Panc1 (cell line): ENCODE measurements at regions not wholly inside any gene's neighbourhood (a gene's known extent, or its start where the extent isn't known, plus 50 kb on each side); places are given as distances from the start of the nearest gene placed in this dataset.

Experiments used
- ATAC-seq: fragments of 200-7000 bp; cut with Tn5 transposase; 2 replicates; pipeline ENCODE4 v1.9.1; 2020; ENCODE audit warnings: mild to moderate bottlenecking, moderate library complexity
- BruUV-seq: library from RNA; stranded (reverse); fragments of 400-500 nt; replicated peaks from 2 replicates; lab custom pipeline; 2021; lab: Mats Ljungman, UMichigan
- CTCF ChIA-PET: fragments of 300-600 bp; sonication (Branson Sonifier 250); formaldehyde crosslinking; loops from one replicate; lab custom pipeline; 2022; ENCODE audit warnings: antibody characterized with exemption; lab: Charles Lee
- POLR2A ChIA-PET: fragments of 300-600 bp; sonication (Branson Sonifier 250); formaldehyde crosslinking; loops from one replicate; lab custom pipeline; 2022; ENCODE audit warnings: antibody characterized with exemption; lab: Charles Lee
- DNase-seq: peaks from one replicate; pipeline ENCODE4 v3.0.0-alpha.2; 2010; ENCODE audit warnings: low read depth, low spot score
- H3K27ac ChIP-seq: 2 replicates; pipeline ENCODE4 v1.5.1; 2011; ENCODE audit warnings: mild to moderate bottlenecking, low read length, inconsistent platforms
- H3K27me3 ChIP-seq: fragments of 200-500 bp; sonication (Bioruptor generic); 2 replicates; pipeline ENCODE4 v1.6.0; 2014; ENCODE audit warnings: low read length, inconsistent platforms; ENCODE audit not compliant: control insufficient read depth, insufficient read depth
- H3K36me3 ChIP-seq: fragments of 200-500 bp; sonication (Bioruptor generic); 2 replicates; pipeline ENCODE4 v1.5.1; 2014; ENCODE audit warnings: inconsistent platforms, mild to moderate bottlenecking, low read length, moderate library complexity; ENCODE audit not compliant: control insufficient read depth, insufficient read depth
- H3K4me1 ChIP-seq: 2 replicates; pipeline ENCODE4 v1.5.1; 2011; ENCODE audit warnings: inconsistent platforms, mild to moderate bottlenecking, low read length, moderate library complexity; ENCODE audit not compliant: control insufficient read depth, insufficient read depth
- H3K4me3 ChIP-seq, 2 experiments: 2 replicates each; pipeline ENCODE4 v1.5.1; 2011 to 2012; ENCODE audit warnings: low read depth in 2 of 2, low read length in 2 of 2, mild to moderate bottlenecking in 2 of 2, inconsistent platforms in 1 of 2, moderate library complexity in 1 of 2
- H3K9me3 ChIP-seq: fragments of 200-500 bp; sonication (Bioruptor generic); 2 replicates; pipeline ENCODE4 v1.5.1; 2014; ENCODE audit warnings: low read depth, mild to moderate bottlenecking, inconsistent platforms, low read length, moderate library complexity; ENCODE audit not compliant: control insufficient read depth, insufficient read depth
- CTCF ChIP-seq: fragments of 450-650 bp; IDR thresholded peaks from 2 replicates; pipeline ENCODE4 v1.5.1; 2017; ENCODE audit warnings: mild to moderate bottlenecking
- POLR2AphosphoS5 ChIP-seq: IDR thresholded peaks from 2 replicates; pipeline ENCODE4 v1.6.1; 2012; ENCODE audit warnings: mild to moderate bottlenecking, low read depth, low read length, moderate library complexity
- REST ChIP-seq, 2 experiments: IDR thresholded peaks; 2 replicates each; pipeline ENCODE4 v1.6.1; 2011 to 2012; ENCODE audit warnings: low read depth in 2 of 2, control low read depth in 1 of 2, low read length in 1 of 2, mild to moderate bottlenecking in 1 of 2, moderate library complexity in 1 of 2; ENCODE audit not compliant: insufficient read depth in 1 of 2
- SIN3A ChIP-seq: IDR thresholded peaks from 2 replicates; pipeline ENCODE4 v1.6.1; 2012; ENCODE audit warnings: low read depth, mild to moderate bottlenecking, low read length, moderate library complexity, borderline replicate concordance; ENCODE audit not compliant: insufficient read depth
- TCF7L2 ChIP-seq: IDR thresholded peaks from 2 replicates; pipeline ENCODE4 v1.6.1; 2011; ENCODE audit warnings: mild to moderate bottlenecking, low read depth, low read length, inconsistent platforms
- in situ Hi-C: cut with HindIII; loops from 2 replicates; pipeline ENCODE4 v1.10.0; 2016; ENCODE audit warnings: low sequenced_read_pairs, low pct_unique_long_range_greater_than_20kb
- intact Hi-C: fragments of 100-400 bp; cut with micrococcal nuclease; formaldehyde crosslinking; loops from one replicate; pipeline ENCODE4 v1.10.0; 2022; ENCODE audit not compliant: unreplicated experiment

- no TSS peak for BruUV-seq
- ATAC-seq (no peak), DNase-seq (no peak)
- no peaks in the 10 kb centered on the region for H3K36me3 ChIP-seq
- no peak overlapping the region for H3K27ac ChIP-seq
- TF ChIP-seq POLR2AphosphoS5 (no peak), CTCF (no peak), REST (IDR thresholded peaks at IDR 0.05; ENCODE audit: insufficient read depth in 1 of 2, low read depth in 2 of 2, low read length in 1 of 2) (no peak), SIN3A (no peak), TCF7L2 (no peak)
- no peak overlapping the region for H3K4me3 ChIP-seq
- peaks cover 24% of the 10 kb centered on the region for H3K27me3 ChIP-seq
- ChIA-PET CTCF (no interaction called here), POLR2A (no interaction called here)
- in situ Hi-C loops (no loop called here), intact Hi-C loops (no loop called here)
- no peaks in the 10 kb centered on the region for H3K4me1 ChIP-seq
- peaks cover 10% of the 10 kb centered on the region; the same call in 1 of the 2 replicates for H3K9me3 ChIP-seq
Observed at GRCh38 chr17:77709594-77709993, 248.9 kb upstream of the TNRC6C start.

- H3K9me3 ChIP-seq: peaks cover 3% of the 10 kb centered on the region; the same call in 1 of the 2 replicates
- H3K4me3 ChIP-seq: no peak overlapping the region
- no peak overlapping the region for H3K27ac ChIP-seq
- no peak for DNase-seq
- ATAC-seq: no peak
- ChIA-PET CTCF (no interaction called here), POLR2A (no interaction called here)
- H3K27me3 ChIP-seq: peaks cover 31% of the 10 kb centered on the region
- in situ Hi-C loops (no loop called here), intact Hi-C loops (no loop called here)
- no peaks in the 10 kb centered on the region for H3K4me1 ChIP-seq
- TF ChIP-seq CTCF: no peak
- no peak for TF ChIP-seq SIN3A
- no peak for TF ChIP-seq TCF7L2
- TF ChIP-seq POLR2AphosphoS5: no peak
- no peak for TF ChIP-seq REST (IDR thresholded peaks at IDR 0.05; ENCODE audit: insufficient read depth in 1 of 2, low read depth in 2 of 2, low read length in 1 of 2)
- BruUV-seq: no TSS peak
- no peaks in the 10 kb centered on the region for H3K36me3 ChIP-seq
Observed at GRCh38 chr17:77712578-77712977, 245.9 kb upstream of the TNRC6C start.
